HUES48 (cell line): ENCODE measurements at regions not wholly inside any gene's neighbourhood (a gene's known extent, or its start where the extent isn't known, plus 50 kb on each side); places are given as distances from the start of the nearest gene placed in this dataset.
"Not testable (repeated sequence)": the region's sequence is repeated elsewhere in the genome, so short reads cannot be mapped to it uniquely, and the experiment has no call there.

Experiments used
- H3K27ac ChIP-seq: one replicate; pipeline ENCODE4 v1.7.0; 2013; ENCODE audit warnings: low read depth, low read length, inconsistent platforms
- H3K27me3 ChIP-seq: 2 replicates; pipeline ENCODE4 v1.6.1; 2013; ENCODE audit warnings: mild to moderate bottlenecking, low read length; ENCODE audit not compliant: control insufficient read depth, insufficient read depth
- H3K36me3 ChIP-seq: 2 replicates; pipeline ENCODE4 v1.6.1; 2013; ENCODE audit warnings: low read length; ENCODE audit not compliant: control insufficient read depth, insufficient read depth
- H3K4me1 ChIP-seq: 2 replicates; pipeline ENCODE4 v1.6.1; 2013; ENCODE audit warnings: mild to moderate bottlenecking, low read length; ENCODE audit not compliant: control insufficient read depth, insufficient read depth
- H3K4me3 ChIP-seq: 2 replicates; pipeline ENCODE4 v1.5.1; 2013; ENCODE audit warnings: mild to moderate bottlenecking, low read depth, low read length
- H3K9ac ChIP-seq: 2 replicates; pipeline ENCODE4 v1.6.1; 2013; ENCODE audit warnings: mild to moderate bottlenecking, low read depth, low read length, moderate library complexity
- H3K9me3 ChIP-seq: 2 replicates; pipeline ENCODE4 v1.6.1; 2013; ENCODE audit warnings: low read length; ENCODE audit not compliant: control insufficient read depth, insufficient read depth

GRCh38 chr1:101392552-101392951 is 155.7 kb downstream of the S1PR1 start:
- Histone ChIP-seq H3K4me3 (no peak overlapping the region), H3K36me3 (no peaks in the 10 kb centered on the region), H3K9me3 (no peaks in the 10 kb centered on the region), H3K9ac (no peak overlapping the region), H3K27me3 (no peaks in the 10 kb centered on the region), H3K27ac (no peak overlapping the region), H3K4me1 (no peaks in the 10 kb centered on the region)

GRCh38 chr1:101394041-101394440 is 157.2 kb downstream of the S1PR1 start:
- Histone ChIP-seq H3K36me3 (no peaks in the 10 kb centered on the region), H3K27me3 (no peaks in the 10 kb centered on the region), H3K9ac (no peak overlapping the region), H3K4me1 (no peaks in the 10 kb centered on the region), H3K9me3 (no peaks in the 10 kb centered on the region), H3K27ac (no peak overlapping the region), H3K4me3 (no peak overlapping the region)

- H3K9ac ChIP-seq = no peak overlapping the region
- H3K27me3 ChIP-seq = no peaks in the 10 kb centered on the region
- no peaks in the 10 kb centered on the region for H3K9me3 ChIP-seq
- no peak overlapping the region for H3K4me3 ChIP-seq
- no peak overlapping the region for H3K27ac ChIP-seq
- H3K36me3 ChIP-seq = no peaks in the 10 kb centered on the region
- no peaks in the 10 kb centered on the region for H3K4me1 ChIP-seq
Observed at GRCh38 chr1:101399222-101399621, 162.4 kb downstream of the S1PR1 start.

- Histone ChIP-seq H3K27ac (no peak overlapping the region), H3K9me3 (no peaks in the 10 kb centered on the region), H3K36me3 (no peaks in the 10 kb centered on the region), H3K4me1 (no peaks in the 10 kb centered on the region), H3K4me3 (no peak overlapping the region), H3K27me3 (no peaks in the 10 kb centered on the region), H3K9ac (no peak overlapping the region)
Observed at GRCh38 chr1:101406271-101406670, 169.5 kb downstream of the S1PR1 start.

GRCh38 chr1:101406681-101407080 is 169.9 kb downstream of the S1PR1 start:
- Histone ChIP-seq H3K36me3 (no peaks in the 10 kb centered on the region), H3K9ac (no peak overlapping the region), H3K4me1 (no peaks in the 10 kb centered on the region), H3K27ac (no peak overlapping the region), H3K9me3 (no peaks in the 10 kb centered on the region), H3K4me3 (no peak overlapping the region), H3K27me3 (no peaks in the 10 kb centered on the region)

- H3K9ac ChIP-seq = no peak overlapping the region
- H3K36me3 ChIP-seq = no peaks in the 10 kb centered on the region
- H3K9me3 ChIP-seq = no peaks in the 10 kb centered on the region
- no peaks in the 10 kb centered on the region for H3K27me3 ChIP-seq
- no peak overlapping the region for H3K4me3 ChIP-seq
- no peak overlapping the region for H3K27ac ChIP-seq
- no peaks in the 10 kb centered on the region for H3K4me1 ChIP-seq
Observed at GRCh38 chr1:101407505-101408211, 170.8 kb downstream of the S1PR1 start.

GRCh38 chr1:101408212-101409042 is 171.6 kb downstream of the S1PR1 start:
- Histone ChIP-seq H3K27ac (no peak overlapping the region), H3K9ac (no peak overlapping the region), H3K4me3 (no peak overlapping the region), H3K27me3 (no peaks in the 10 kb centered on the region), H3K36me3 (no peaks in the 10 kb centered on the region), H3K9me3 (no peaks in the 10 kb centered on the region), H3K4me1 (no peaks in the 10 kb centered on the region)

- Histone ChIP-seq H3K27ac (no peak overlapping the region), H3K4me3 (no peak overlapping the region), H3K9ac (no peak overlapping the region), H3K27me3 (no peaks in the 10 kb centered on the region), H3K36me3 (no peaks in the 10 kb centered on the region), H3K9me3 (no peaks in the 10 kb centered on the region), H3K4me1 (no peaks in the 10 kb centered on the region)
Observed at GRCh38 chr1:101409102-101409501, 172.3 kb downstream of the S1PR1 start.

GRCh38 chr1:101410048-101410878 is 173.4 kb downstream of the S1PR1 start:
- Histone ChIP-seq H3K27ac (no peak overlapping the region), H3K4me1 (no peaks in the 10 kb centered on the region), H3K9ac (no peak overlapping the region), H3K4me3 (no peak overlapping the region), H3K27me3 (no peaks in the 10 kb centered on the region), H3K9me3 (no peaks in the 10 kb centered on the region), H3K36me3 (no peaks in the 10 kb centered on the region)

- Histone ChIP-seq H3K4me3 (no peak overlapping the region), H3K36me3 (no peaks in the 10 kb centered on the region), H3K9me3 (no peaks in the 10 kb centered on the region), H3K4me1 (no peaks in the 10 kb centered on the region), H3K27ac (no peak overlapping the region), H3K27me3 (no peaks in the 10 kb centered on the region), H3K9ac (no peak overlapping the region)
Observed at GRCh38 chr1:101420406-101420805, 183.6 kb downstream of the S1PR1 start.

GRCh38 chr1:101428083-101428482 is 191.3 kb downstream of the S1PR1 start:
- H3K27me3 ChIP-seq, H3K9me3 ChIP-seq, H3K36me3 ChIP-seq, H3K4me3 ChIP-seq, H3K27ac ChIP-seq, H3K4me1 ChIP-seq, H3K9ac ChIP-seq: not testable (repeated sequence)
